IMR-90 (cell line): ENCODE measurements at regions not wholly inside any gene's neighbourhood (a gene's known extent, or its start where the extent isn't known, plus 50 kb on each side); places are given as distances from the start of the nearest gene placed in this dataset.

Source experiments
- ATAC-seq: fragments of 200-7000 bp; cut with Tn5 transposase; 2 replicates; pipeline ENCODE4 v1.9.1; 2020; ENCODE audit warnings: low read depth, mild to moderate bottlenecking, moderate library complexity
- BruUV-seq: library from RNA; stranded (reverse); fragments of 400-500 nt; replicated peaks from 2 replicates; lab custom pipeline; 2021; lab: Mats Ljungman, UMichigan
- CTCF ChIA-PET: fragments of 300-600 bp; formaldehyde crosslinking; extraction: SDS; loops from one replicate; lab custom pipeline; 2021; ENCODE audit warnings: antibody characterized with exemption; lab: Yijun Ruan, JAX
- POLR2A ChIA-PET: fragments of 300-600 bp; sonication (Branson Sonifier 250); formaldehyde crosslinking; loops from one replicate; lab custom pipeline; 2022; ENCODE audit warnings: antibody characterized with exemption; ENCODE audit not compliant: unreplicated experiment; lab: Charles Lee
- DNase-seq: peaks from one replicate; pipeline ENCODE4 v3.0.0; 2013
- H2AFZ ChIP-seq: replicated peaks from 2 replicates; pipeline ENCODE3; 2013; ENCODE audit warnings: low read length, mild to moderate bottlenecking; ENCODE audit not compliant: poor library complexity
- H2AK5ac ChIP-seq: 2 replicates; pipeline ENCODE4 v1.6.1; 2013; ENCODE audit warnings: low read depth, low read length, inconsistent platforms
- H2AK9ac ChIP-seq: replicated peaks from 2 replicates; pipeline ENCODE3; 2013; ENCODE audit warnings: mild to moderate bottlenecking, low read depth, low read length, moderate library complexity; ENCODE audit not compliant: poor library complexity
- H2BK120ac ChIP-seq: 2 replicates; pipeline ENCODE4 v1.6.1; 2013; ENCODE audit warnings: low read depth, low read length, inconsistent platforms
- H2BK15ac ChIP-seq: 3 replicates; pipeline ENCODE4 v1.6.1; 2013; ENCODE audit warnings: low read depth, low read length, inconsistent platforms
- H2BK20ac ChIP-seq: 2 replicates; pipeline ENCODE4 v1.6.1; 2013; ENCODE audit warnings: low read depth, mild to moderate bottlenecking, inconsistent platforms, low read length, moderate library complexity
- H2BK5ac ChIP-seq: 2 replicates; pipeline ENCODE4 v1.6.1; 2013; ENCODE audit warnings: mild to moderate bottlenecking, low read depth, low read length, inconsistent platforms; ENCODE audit not compliant: poor library complexity, severe bottlenecking
- H3K14ac ChIP-seq: replicated peaks from 2 replicates; pipeline ENCODE4 v1.6.1; 2013; ENCODE audit warnings: low read depth, low read length, inconsistent platforms
- H3K18ac ChIP-seq: 2 replicates; pipeline ENCODE4 v1.6.1; 2013; ENCODE audit warnings: low read depth, low read length, control low read depth
- H3K23ac ChIP-seq: 2 replicates; pipeline ENCODE4 v1.6.1; 2013; ENCODE audit warnings: low read depth, low read length, inconsistent platforms
- H3K27ac ChIP-seq: 2 replicates; pipeline ENCODE4 v1.5.1; 2013; ENCODE audit warnings: mild to moderate bottlenecking, control low read depth, low read length; ENCODE audit not compliant: insufficient read depth
- H3K27me3 ChIP-seq: 2 replicates; pipeline ENCODE4 v1.6.1; 2013; ENCODE audit warnings: low read length; ENCODE audit not compliant: control insufficient read depth, insufficient read depth
- H3K36me3 ChIP-seq: 2 replicates; pipeline ENCODE4 v1.6.1; 2013; ENCODE audit warnings: low read length, mixed read lengths; ENCODE audit not compliant: control insufficient read depth, insufficient read depth
- H3K4ac ChIP-seq: 2 replicates; pipeline ENCODE4 v1.6.1; 2013; ENCODE audit warnings: low read depth, low read length, inconsistent platforms
- H3K4me1 ChIP-seq: 2 replicates; pipeline ENCODE4 v1.6.1; 2013; ENCODE audit warnings: low read length, mixed read lengths; ENCODE audit not compliant: control insufficient read depth, insufficient read depth
- H3K4me2 ChIP-seq: 2 replicates; pipeline ENCODE4 v1.6.1; 2013; ENCODE audit warnings: low read depth, mild to moderate bottlenecking, control low read depth, low read length, moderate library complexity
- H3K4me3 ChIP-seq: 2 replicates; pipeline ENCODE4 v1.5.1; 2013; ENCODE audit warnings: low read depth, mild to moderate bottlenecking, control low read depth, low read length, moderate library complexity; ENCODE audit not compliant: insufficient read depth
- H3K56ac ChIP-seq: 2 replicates; pipeline ENCODE4 v1.6.1; 2013; ENCODE audit warnings: low read length, inconsistent platforms; ENCODE audit not compliant: insufficient read depth; ENCODE audit errors: extremely low read depth
- H3K79me1 ChIP-seq, 2 experiments: 2 replicates each; pipeline ENCODE4 v1.6.1; 2013; ENCODE audit warnings: low read length in 2 of 2, inconsistent platforms in 1 of 2, low read depth in 1 of 2
- H3K9ac ChIP-seq: 2 replicates; pipeline ENCODE4 v1.6.1; 2013; ENCODE audit warnings: low read depth, low read length, control low read depth
- H3K9me1 ChIP-seq: 2 replicates; pipeline ENCODE4 v1.6.1; 2013; ENCODE audit warnings: low read length, inconsistent platforms; ENCODE audit not compliant: insufficient read depth
- H3K9me3 ChIP-seq: 2 replicates; pipeline ENCODE4 v1.6.1; 2013; ENCODE audit warnings: low read length; ENCODE audit not compliant: control insufficient read depth, insufficient read depth
- H4K20me1 ChIP-seq: 2 replicates; pipeline ENCODE4 v1.6.1; 2013; ENCODE audit warnings: low read length, inconsistent platforms; ENCODE audit not compliant: insufficient read depth
- H4K5ac ChIP-seq: 2 replicates; pipeline ENCODE4 v1.6.1; 2013; ENCODE audit warnings: mild to moderate bottlenecking, low read depth, low read length, control low read depth
- H4K8ac ChIP-seq, 2 experiments: 2 replicates each; pipeline ENCODE4 v1.6.1; 2013; ENCODE audit warnings: low read depth in 2 of 2, low read length in 2 of 2, control low read depth in 1 of 2, inconsistent platforms in 1 of 2
- H4K91ac ChIP-seq: 2 replicates; pipeline ENCODE4 v1.6.1; 2013; ENCODE audit warnings: low read depth, low read length, inconsistent platforms; ENCODE audit not compliant: insufficient read depth
- MAFK ChIP-seq: IDR thresholded peaks from 2 replicates; pipeline ENCODE4 v1.6.1; 2012; ENCODE audit warnings: low read depth, low read length, improper control_type of control experiment
- WGBS, 2 experiments: methylation state at CpG; one replicate each; pipeline versions ENCODE4 v1.1.5 to v1.1.7; 2013; ENCODE audit warnings: missing lambda C conversion rate in 2 of 2; ENCODE audit not compliant: insufficient read length in 1 of 2; ENCODE audit errors: extremely low coverage in 2 of 2; 5-methylcytosine and 5-hydroxymethylcytosine counted together
- dilution Hi-C: fragments of 300-500 bp; cut with HindIII; formaldehyde crosslinking; loops from one replicate; pipeline ENCODE4 v1.14.3; 2018; ENCODE audit warnings: low sequenced_read_pairs; ENCODE audit not compliant: unreplicated experiment
- in situ Hi-C: fragments of 300-500 bp; cut with MboI; formaldehyde crosslinking; loops from 3 replicates; pipeline ENCODE4 v1.14.3; 2019; ENCODE audit warnings: low sequenced_read_pairs, inconsistent platforms, mixed read lengths
- intact Hi-C: fragments of 100-400 bp; cut with micrococcal nuclease; formaldehyde crosslinking; loops from 2 replicates; pipeline ENCODE4 v1.10.0; 2022

GRCh38 chr2:47996808-47997207 lies 90.5 kb upstream of the FBXO11 start:
- H3K27ac ChIP-seq, result no peak overlapping the region
- dilution Hi-C loops (no loop called here), intact Hi-C loops (no loop called here), in situ Hi-C loops (no loop called here)
- H4K91ac ChIP-seq, result no peak overlapping the region
- DNase-seq (no peak), ATAC-seq (no peak)
- H3K56ac ChIP-seq, result no peak overlapping the region
- POLR2A ChIA-PET, result no interaction called here
- H3K4me3 ChIP-seq, result no peak overlapping the region
- no peak overlapping the region for H2AFZ ChIP-seq
- BruUV-seq, result no TSS peak
- no peak overlapping the region for H4K5ac ChIP-seq
- no peak overlapping the region for H2BK5ac ChIP-seq
- no peak overlapping the region for H3K4ac ChIP-seq
- H4K8ac ChIP-seq, result no peak overlapping the region
- WGBS, 2 experiments, result no CpG with 5 or more reads among the region's 4 CpGs
- no peak overlapping the region for H2BK15ac ChIP-seq
- no peaks in the 10 kb centered on the region for H3K36me3 ChIP-seq
- H4K20me1 ChIP-seq, result no peaks in the 10 kb centered on the region
- no peaks in the 10 kb centered on the region; the same call in 1 of the 2 replicates for H3K27me3 ChIP-seq
- TF ChIP-seq MAFK, result no peak
- H2BK120ac ChIP-seq, result no peak overlapping the region
- H3K9me1 ChIP-seq, result no peaks in the 10 kb centered on the region
- no peaks in the 10 kb centered on the region for H3K79me1 ChIP-seq
- no peak overlapping the region for H2AK5ac ChIP-seq
- H2BK20ac ChIP-seq, result no peak overlapping the region
- H3K9ac ChIP-seq, result no peak overlapping the region
- H3K4me1 ChIP-seq, result no peaks in the 10 kb centered on the region
- H3K18ac ChIP-seq, result no peak overlapping the region
- no peak overlapping the region for H3K23ac ChIP-seq
- no peak overlapping the region for H3K4me2 ChIP-seq
- H3K9me3 ChIP-seq, result no peaks in the 10 kb centered on the region
- no peak overlapping the region for H2AK9ac ChIP-seq
- CTCF ChIA-PET, result interaction anchor here (0.6 kb wide), 1 partner anchor 14 kb away, joined by 5 read pairs; no protein-coding TSS in a partner anchor
- no peak overlapping the region for H3K14ac ChIP-seq
